HepG2 (cell line): ENCODE measurements at regions not wholly inside any gene's neighbourhood (a gene's known extent, or its start where the extent isn't known, plus 50 kb on each side); places are given as distances from the start of the nearest gene placed in this dataset.

Source experiments
- ATAC-seq: fragments of 200-7000 bp; cut with Tn5 transposase; 3 replicates; pipeline ENCODE4 v1.9.1; 2020; ENCODE audit warnings: mild to moderate bottlenecking, moderate library complexity
- BruUV-seq: library from RNA; stranded (reverse); fragments of 400-500 nt; replicated peaks from 2 replicates; lab custom pipeline; 2021; lab: Mats Ljungman, UMichigan
- CTCF ChIA-PET: fragments of 300-600 bp; formaldehyde crosslinking; extraction: SDS; loops from one replicate; lab custom pipeline; 2021; ENCODE audit warnings: low total read pairs, inconsistent platforms, low intra/inter-chr PET ratio; lab: Yijun Ruan, JAX
- POLR2A ChIA-PET: fragments of 350-600 bp; sonication (Branson Sonifier 250); formaldehyde crosslinking; loops from one replicate; lab custom pipeline; 2020; ENCODE audit warnings: antibody characterized with exemption, inconsistent platforms; lab: Yijun Ruan, JAX
- DNase-seq: peaks from one replicate; pipeline ENCODE4 v3.0.0-alpha.2; 2015; ENCODE audit warnings: low spot score
- FAIRE-seq: peaks from 3 replicates; lab custom pipeline; 2011; peaks lifted over from hg19 to GRCh38; lab: Jason Lieb, UNC
- H2AFZ ChIP-seq: one replicate; pipeline ENCODE4 v1.6.1; 2011; ENCODE audit warnings: low read length, inconsistent platforms
- H3K27ac ChIP-seq: fragments of 300-600 bp; 3 replicates; pipeline ENCODE4 v1.8.0; 2011; ENCODE audit warnings: mixed run types, mild to moderate bottlenecking, mixed read lengths, low read length, inconsistent platforms; ENCODE audit not compliant: insufficient read depth; ENCODE audit errors: extremely low read length
- H3K27me3 ChIP-seq, 2 experiments: fragments of 200-600 bp in 1 of 2; 2 replicates in 1 of 2; 3 replicates in 1 of 2; pipeline versions ENCODE4 v1.6.0 to v1.8.0; 2011; ENCODE audit warnings: low read length in 2 of 2, mild to moderate bottlenecking in 2 of 2, moderate library complexity in 2 of 2, inconsistent platforms in 1 of 2; ENCODE audit not compliant: insufficient read depth in 2 of 2, control insufficient read depth in 1 of 2
- H3K36me3 ChIP-seq, 2 experiments: fragments of 200-600 bp in 1 of 2; replicated peaks in 1 of 2; 2 replicates in 1 of 2; 3 replicates in 1 of 2; pipeline versions ENCODE4 v1.5.1 to v1.8.0; 2011; ENCODE audit warnings: low read length in 2 of 2, inconsistent platforms in 1 of 2; ENCODE audit not compliant: insufficient read depth in 2 of 2, control insufficient read depth in 1 of 2
- H3K4me1 ChIP-seq: 2 replicates; pipeline ENCODE4 v1.5.1; 2012; ENCODE audit warnings: low read length, inconsistent platforms; ENCODE audit not compliant: insufficient read depth
- H3K4me2 ChIP-seq: 2 replicates; pipeline ENCODE4 v1.6.0; 2011; ENCODE audit warnings: low read depth, low read length, inconsistent platforms
- H3K4me3 ChIP-seq, 3 experiments: fragments of 200-600 bp in 1 of 3; sonication (generic), shearing (Covaris generic) in 1 of 3; replicated peaks in 1 of 3; 2 replicates each; pipeline ENCODE4 v1.5.1; 2011 to 2016; ENCODE audit warnings: low read length in 3 of 3, inconsistent platforms in 2 of 3, low read depth in 2 of 3, mild to moderate bottlenecking in 2 of 3, control low read depth in 1 of 3, mixed read lengths in 1 of 3; ENCODE audit not compliant: insufficient read depth in 1 of 3
- H3K79me2 ChIP-seq: one replicate; pipeline ENCODE4 v1.6.1; 2011; ENCODE audit warnings: low read length, inconsistent platforms; ENCODE audit not compliant: insufficient read depth
- H3K9ac ChIP-seq: 2 replicates; pipeline ENCODE4 v1.6.0; 2011; ENCODE audit warnings: mild to moderate bottlenecking, low read depth, low read length, inconsistent platforms; ENCODE audit not compliant: insufficient read depth
- H3K9me3 ChIP-seq: 2 replicates; pipeline ENCODE4 v1.5.1; 2012; ENCODE audit warnings: mild to moderate bottlenecking, low read length
- H4K20me1 ChIP-seq: 2 replicates; pipeline ENCODE4 v1.6.0; 2011; ENCODE audit warnings: inconsistent platforms, mild to moderate bottlenecking, low read length, moderate library complexity; ENCODE audit not compliant: insufficient read depth
- ARNT ChIP-seq: fragments of 450-650 bp; IDR thresholded peaks from 2 replicates; pipeline ENCODE4 v1.6.1; 2017
- IKZF1 ChIP-seq: fragments of 450-650 bp; IDR thresholded peaks from 2 replicates; pipeline ENCODE4 v1.7.1; 2016
- KMT2B ChIP-seq: IDR thresholded peaks from 2 replicates; pipeline ENCODE4 v1.6.1; 2016; ENCODE audit warnings: missing genetic modification reagents, missing compliant biosample characterization
- MEIS2 ChIP-seq: sonication (generic); formaldehyde crosslinking; IDR thresholded peaks from 2 replicates; pipeline ENCODE4 v1.9.0; 2021; ENCODE audit warnings: mild to moderate bottlenecking, missing genetic modification reagents
- MIER2 ChIP-seq: IDR thresholded peaks from 2 replicates; pipeline ENCODE4 v1.6.1; 2016; ENCODE audit warnings: missing biosample characterization, missing genetic modification reagents
- MXI1 ChIP-seq: IDR thresholded peaks from 3 replicates; pipeline ENCODE4 v1.6.1; 2012; ENCODE audit warnings: low read depth, low read length, inconsistent platforms, borderline replicate concordance
- NFE2L1 ChIP-seq: sonication (generic); formaldehyde crosslinking; IDR thresholded peaks from 2 replicates; pipeline ENCODE4 v1.4.0; 2020; ENCODE audit warnings: missing genetic modification reagents, mild to moderate bottlenecking, borderline replicate concordance
- RORA ChIP-seq: sonication (generic); formaldehyde crosslinking; IDR thresholded peaks from 2 replicates; pipeline ENCODE4 v1.5.0; 2020; ENCODE audit warnings: mild to moderate bottlenecking, missing genetic modification reagents, moderate library complexity
- SKI ChIP-seq: fragments of 450-650 bp; IDR thresholded peaks from one replicate; pipeline ENCODE4 v1.6.1; 2018; ENCODE audit warnings: mild to moderate bottlenecking; ENCODE audit not compliant: partially characterized antibody
- SMAD9 ChIP-seq: sonication (generic); formaldehyde crosslinking; IDR thresholded peaks from 2 replicates; pipeline ENCODE4 v1.5.1; 2020; ENCODE audit warnings: mild to moderate bottlenecking, missing genetic modification reagents
- SRY ChIP-seq: sonication (generic); formaldehyde crosslinking; IDR thresholded peaks from 2 replicates; pipeline ENCODE4 v1.8.0; 2022; ENCODE audit warnings: mild to moderate bottlenecking, missing genetic modification reagents
- ZFP37 ChIP-seq: sonication (generic); formaldehyde crosslinking; IDR thresholded peaks from 2 replicates; pipeline ENCODE4 v1.4.0; 2020; ENCODE audit warnings: missing genetic modification reagents, borderline replicate concordance
- ZNF282 ChIP-seq: fragments of 450-650 bp; IDR thresholded peaks from 2 replicates; pipeline ENCODE4 v1.6.1; 2018; ENCODE audit not compliant: partially characterized antibody
- ZNF33A ChIP-seq: sonication (generic); formaldehyde crosslinking; IDR thresholded peaks from 2 replicates; pipeline ENCODE4 v1.5.1; 2020; ENCODE audit warnings: missing genetic modification reagents, mild to moderate bottlenecking, moderate library complexity, borderline replicate concordance
- ZNF350 ChIP-seq: sonication (generic); formaldehyde crosslinking; IDR thresholded peaks from 2 replicates; pipeline ENCODE4 v1.4.0; 2020; ENCODE audit warnings: mild to moderate bottlenecking, low read depth, missing genetic modification reagents, borderline replicate concordance
- ZSCAN29 ChIP-seq: sonication (generic); formaldehyde crosslinking; conservative IDR thresholded peaks from 2 replicates; pipeline ENCODE4 v1.4.0; 2020; ENCODE audit warnings: mild to moderate bottlenecking, missing genetic modification reagents
- WGBS: methylation state at CpG from one replicate; pipeline ENCODE4 v1.1.6; 2017; ENCODE audit warnings: low lambda C conversion rate; 5-methylcytosine and 5-hydroxymethylcytosine counted together
- in situ Hi-C: cut with HindIII; loops from 2 replicates; pipeline ENCODE4 v1.10.0; 2017; ENCODE audit warnings: low pct_unique_long_range_greater_than_20kb; ENCODE audit not compliant: extremely low pct_ligation_motif_present
- intact Hi-C: fragments of 100-400 bp; cut with micrococcal nuclease; formaldehyde crosslinking; loops from one replicate; pipeline ENCODE4 v1.10.0; 2022; ENCODE audit not compliant: unreplicated experiment
- TF ChIP-seq, protein P1 (sequence below): IDR thresholded peaks from 2 replicates; pipeline ENCODE4 v1.6.1; 2016
- TF ChIP-seq, protein P2 (sequence below): IDR thresholded peaks from 2 replicates; pipeline ENCODE4 v1.6.1; 2016; ENCODE audit warnings: missing biosample characterization, missing genetic modification reagents, low read depth
- TF ChIP-seq, protein P3 (sequence below): sonication (generic); formaldehyde crosslinking; IDR thresholded peaks from 2 replicates; pipeline ENCODE4 v1.8.1; 2022; ENCODE audit warnings: low read depth, mild to moderate bottlenecking, missing genetic modification reagents
- TF ChIP-seq, protein P4 (sequence below): sonication (generic); formaldehyde crosslinking; IDR thresholded peaks from 2 replicates; pipeline ENCODE4 v1.8.1; 2023; ENCODE audit warnings: mild to moderate bottlenecking, inconsistent platforms, moderate library complexity, missing genetic modification reagents, borderline replicate concordance

DNA sequence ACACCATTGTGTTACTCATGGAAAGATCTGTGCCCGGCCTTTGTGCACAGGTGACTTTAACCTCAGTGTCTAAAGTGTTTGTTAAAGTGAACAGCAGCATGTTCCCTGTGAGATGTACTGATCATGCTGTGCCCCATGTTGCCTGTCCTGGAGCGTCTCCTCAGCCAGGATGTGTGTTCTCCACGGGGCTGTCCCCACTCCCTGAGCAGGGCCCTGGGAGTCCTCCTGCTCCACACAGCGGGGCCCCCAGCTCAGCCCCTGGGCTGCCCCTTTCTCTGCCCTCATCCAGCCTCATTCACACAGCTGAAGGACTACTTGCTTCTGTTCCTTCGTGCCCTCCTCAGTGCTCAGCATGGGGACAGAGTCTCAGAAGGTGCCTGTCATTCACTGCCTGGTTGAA lies 131.5 kb downstream of the SLC38A6 start (continued):
- TF ChIP-seq, protein P1, sequence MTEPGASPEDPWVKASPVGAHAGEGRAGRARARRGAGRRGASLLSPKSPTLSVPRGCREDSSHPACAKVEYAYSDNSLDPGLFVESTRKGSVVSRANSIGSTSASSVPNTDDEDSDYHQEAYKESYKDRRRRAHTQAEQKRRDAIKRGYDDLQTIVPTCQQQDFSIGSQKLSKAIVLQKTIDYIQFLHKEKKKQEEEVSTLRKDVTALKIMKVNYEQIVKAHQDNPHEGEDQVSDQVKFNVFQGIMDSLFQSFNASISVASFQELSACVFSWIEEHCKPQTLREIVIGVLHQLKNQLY (CRISPR knock-in tag): no peak
- TF ChIP-seq RORA (CRISPR knock-in tag) (no peak), SKI (no peak)
- TF ChIP-seq, all 625 proteins: peak for 0

DNA sequence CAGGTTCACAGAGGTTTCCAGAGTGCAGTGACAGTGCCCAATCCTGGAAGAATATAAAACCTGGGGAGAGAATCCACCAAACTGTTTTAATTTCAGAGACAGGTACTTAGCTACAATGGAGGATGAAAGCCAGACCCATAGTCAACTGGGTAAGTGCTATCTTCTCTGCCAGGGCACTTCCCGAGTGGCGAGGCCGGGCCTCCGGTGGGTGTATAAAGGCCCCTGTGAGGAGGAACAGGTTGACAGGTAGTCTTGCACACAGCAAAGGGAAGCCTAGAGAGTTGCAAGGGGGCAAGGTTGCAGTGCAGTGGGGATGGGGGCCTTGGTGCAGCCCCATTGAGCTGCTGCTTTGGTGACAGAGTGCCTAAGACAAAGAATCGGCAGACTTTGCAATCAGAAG lies 130.7 kb downstream of the SLC38A6 start:
- no peak for FAIRE-seq

More for the DNA sequence above, 130.7 kb downstream of the SLC38A6 start:
- in situ Hi-C loops (no loop called here), intact Hi-C loops (no loop called here)
- Histone ChIP-seq H3K27me3 (no peaks in the 10 kb centered on the region), H3K4me1 (peaks cover 16% of the 10 kb centered on the region), H3K36me3 (no peaks in the 10 kb centered on the region), H2AFZ (no peak overlapping the region), H3K4me2 (no peak overlapping the region), H4K20me1 (no peaks in the 10 kb centered on the region), H3K9ac (no peak overlapping the region), H3K9me3 (peaks cover 18% of the 10 kb centered on the region), H3K4me3 (no peak overlapping the region), H3K27ac (no peak overlapping the region), H3K79me2 (no peaks in the 10 kb centered on the region)
- ChIA-PET CTCF (no interaction called here), POLR2A (no interaction called here)
- no TSS peak for BruUV-seq
- no peak for TF ChIP-seq MIER2 (CRISPR knock-in tag)
- no peak for TF ChIP-seq ZNF33A
- no peak for TF ChIP-seq KMT2B (CRISPR knock-in tag)
- TF ChIP-seq IKZF1: no peak
- TF ChIP-seq ARNT: no peak
- no peak for TF ChIP-seq NFE2L1 (CRISPR knock-in tag)
- TF ChIP-seq ZNF282: no peak
- no peak for TF ChIP-seq ZNF350 (CRISPR knock-in tag)
- TF ChIP-seq ZSCAN29: no peak
- no peak for TF ChIP-seq SMAD9 (CRISPR knock-in tag)
- no peak for TF ChIP-seq SRY (CRISPR knock-in tag)
- TF ChIP-seq ZFP37 (CRISPR knock-in tag): no peak
- no peak for TF ChIP-seq MEIS2 (CRISPR knock-in tag)
- TF ChIP-seq MXI1: no peak
- TF ChIP-seq, protein P2, sequence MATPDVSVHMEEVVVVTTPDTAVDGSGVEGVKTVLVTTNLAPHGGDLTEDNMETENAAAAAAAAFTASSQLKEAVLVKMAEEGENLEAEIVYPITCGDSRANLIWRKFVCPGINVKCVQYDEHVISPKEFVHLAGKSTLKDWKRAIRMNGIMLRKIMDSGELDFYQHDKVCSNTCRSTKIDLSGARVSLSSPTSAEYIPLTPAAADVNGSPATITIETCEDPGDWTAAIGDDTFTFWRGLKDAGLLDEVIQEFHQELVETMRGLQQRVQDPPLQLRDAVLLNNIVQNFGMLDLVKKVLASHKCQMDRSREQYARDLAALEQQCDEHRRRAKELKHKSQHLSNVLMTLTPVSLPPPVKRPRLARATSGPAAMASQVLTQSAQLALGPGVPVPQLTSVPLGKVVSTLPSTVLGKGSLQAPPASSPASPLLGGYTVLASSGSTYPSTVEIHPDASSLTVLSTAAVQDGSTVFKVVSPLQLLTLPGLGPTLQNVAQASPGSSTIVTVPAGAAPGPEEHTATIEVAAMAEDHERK (CRISPR knock-in tag): no peak
- TF ChIP-seq, protein P3, sequence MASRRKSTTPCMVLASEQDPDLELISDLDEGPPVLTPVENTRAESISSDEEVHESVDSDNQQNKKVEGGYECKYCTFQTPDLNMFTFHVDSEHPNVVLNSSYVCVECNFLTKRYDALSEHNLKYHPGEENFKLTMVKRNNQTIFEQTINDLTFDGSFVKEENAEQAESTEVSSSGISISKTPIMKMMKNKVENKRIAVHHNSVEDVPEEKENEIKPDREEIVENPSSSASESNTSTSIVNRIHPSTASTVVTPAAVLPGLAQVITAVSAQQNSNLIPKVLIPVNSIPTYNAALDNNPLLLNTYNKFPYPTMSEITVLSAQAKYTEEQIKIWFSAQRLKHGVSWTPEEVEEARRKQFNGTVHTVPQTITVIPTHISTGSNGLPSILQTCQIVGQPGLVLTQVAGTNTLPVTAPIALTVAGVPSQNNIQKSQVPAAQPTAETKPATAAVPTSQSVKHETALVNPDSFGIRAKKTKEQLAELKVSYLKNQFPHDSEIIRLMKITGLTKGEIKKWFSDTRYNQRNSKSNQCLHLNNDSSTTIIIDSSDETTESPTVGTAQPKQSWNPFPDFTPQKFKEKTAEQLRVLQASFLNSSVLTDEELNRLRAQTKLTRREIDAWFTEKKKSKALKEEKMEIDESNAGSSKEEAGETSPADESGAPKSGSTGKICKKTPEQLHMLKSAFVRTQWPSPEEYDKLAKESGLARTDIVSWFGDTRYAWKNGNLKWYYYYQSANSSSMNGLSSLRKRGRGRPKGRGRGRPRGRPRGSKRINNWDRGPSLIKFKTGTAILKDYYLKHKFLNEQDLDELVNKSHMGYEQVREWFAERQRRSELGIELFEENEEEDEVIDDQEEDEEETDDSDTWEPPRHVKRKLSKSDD (CRISPR knock-in tag): no peak
- TF ChIP-seq, protein P4, sequence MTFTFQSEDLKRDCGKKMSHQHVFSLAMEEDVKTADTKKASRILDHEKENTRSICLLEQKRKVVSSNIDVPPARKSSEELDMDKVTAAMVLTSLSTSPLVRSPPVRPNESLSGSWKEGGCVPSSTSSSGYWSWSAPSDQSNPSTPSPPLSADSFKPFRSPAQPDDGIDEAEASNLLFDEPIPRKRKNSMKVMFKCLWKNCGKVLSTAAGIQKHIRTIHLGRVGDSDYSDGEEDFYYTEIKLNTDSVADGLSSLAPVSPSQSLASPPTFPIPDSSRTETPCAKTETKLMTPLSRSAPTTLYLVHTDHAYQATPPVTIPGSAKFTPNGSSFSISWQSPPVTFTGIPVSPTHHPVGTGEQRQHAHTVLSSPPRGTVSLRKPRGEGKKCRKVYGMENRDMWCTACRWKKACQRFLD (CRISPR knock-in tag): no peak
- ATAC-seq (no peak), DNase-seq (no peak)
- WGBS: 87% methylated on average over 4 of the region's 5 CpGs
